ENCODE measurements at regions not wholly inside any gene's neighbourhood (a gene's known extent, or its start where the extent isn't known, plus 50 kb on each side); places are given as distances from the start of the nearest gene placed in this dataset.

DNA sequence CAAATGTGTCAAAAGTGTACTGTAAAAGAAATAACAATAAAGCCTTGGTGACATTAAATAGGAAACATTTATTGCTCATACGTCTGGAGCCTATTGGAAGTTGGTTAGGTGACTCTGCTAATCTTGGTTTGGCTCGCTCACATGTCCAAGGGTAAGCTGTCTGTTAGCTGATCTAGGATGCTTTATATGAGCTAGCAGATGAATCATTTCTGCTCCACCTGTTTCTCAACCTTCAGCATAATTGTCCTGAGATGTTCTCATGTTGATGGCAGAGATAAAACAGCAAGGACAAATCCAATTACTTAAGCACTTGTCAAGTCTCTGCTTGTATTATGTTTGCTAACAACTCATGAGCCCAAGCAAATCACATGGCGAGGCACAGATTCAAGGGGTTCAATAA lies 56.0 kb upstream of the CD53 start:
- Histone ChIP-seq H3K4me3 (ENCODE audit: low read length) (no peak overlapping the region), H3K9me3 (ENCODE audit: control insufficient read depth, low read length) (no peaks in the 10 kb centered on the region), H3K9ac (ENCODE audit: extremely low read depth, low read length, poor library complexity, severe bottlenecking) (no peak overlapping the region), H3K27me3 (ENCODE audit: control insufficient read depth, insufficient read depth, low read length, poor library complexity, severe bottlenecking) (peaks cover 46% of the 10 kb centered on the region), H3K4me1 (ENCODE audit: control insufficient read depth, insufficient read depth, low read length) (no peaks in the 10 kb centered on the region), H3K36me3 (ENCODE audit: control insufficient read depth, insufficient read depth, low read length) (no peaks in the 10 kb centered on the region), H3K27ac (ENCODE audit: low read depth, low read length) (no peak overlapping the region)
- 81 to 83% methylated on average over 3 of the region's 3 CpGs for WGBS, 2 experiments (ENCODE audit: insufficient coverage in 1 of 2, insufficient read length in 1 of 2)
- DNase-seq: no peak
- H3K27me3 Mint-ChIP-seq (ENCODE audit: insufficient read depth): peaks cover 41% of the 10 kb centered on the region
- no peaks in the 10 kb centered on the region for H3K36me3 Mint-ChIP-seq (ENCODE audit: low read depth)
- H3K4me3 Mint-ChIP-seq: no peak overlapping the region
- no peak overlapping the region for H3K27ac Mint-ChIP-seq
- H3K9me3 Mint-ChIP-seq: no peaks in the 10 kb centered on the region
- TF ChIP-seq, protein P1, sequence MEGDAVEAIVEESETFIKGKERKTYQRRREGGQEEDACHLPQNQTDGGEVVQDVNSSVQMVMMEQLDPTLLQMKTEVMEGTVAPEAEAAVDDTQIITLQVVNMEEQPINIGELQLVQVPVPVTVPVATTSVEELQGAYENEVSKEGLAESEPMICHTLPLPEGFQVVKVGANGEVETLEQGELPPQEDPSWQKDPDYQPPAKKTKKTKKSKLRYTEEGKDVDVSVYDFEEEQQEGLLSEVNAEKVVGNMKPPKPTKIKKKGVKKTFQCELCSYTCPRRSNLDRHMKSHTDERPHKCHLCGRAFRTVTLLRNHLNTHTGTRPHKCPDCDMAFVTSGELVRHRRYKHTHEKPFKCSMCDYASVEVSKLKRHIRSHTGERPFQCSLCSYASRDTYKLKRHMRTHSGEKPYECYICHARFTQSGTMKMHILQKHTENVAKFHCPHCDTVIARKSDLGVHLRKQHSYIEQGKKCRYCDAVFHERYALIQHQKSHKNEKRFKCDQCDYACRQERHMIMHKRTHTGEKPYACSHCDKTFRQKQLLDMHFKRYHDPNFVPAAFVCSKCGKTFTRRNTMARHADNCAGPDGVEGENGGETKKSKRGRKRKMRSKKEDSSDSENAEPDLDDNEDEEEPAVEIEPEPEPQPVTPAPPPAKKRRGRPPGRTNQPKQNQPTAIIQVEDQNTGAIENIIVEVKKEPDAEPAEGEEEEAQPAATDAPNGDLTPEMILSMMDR (conservative IDR thresholded peaks at IDR 0.05): no peak
- H3K4me1 Mint-ChIP-seq: no peaks in the 10 kb centered on the region

DNA sequence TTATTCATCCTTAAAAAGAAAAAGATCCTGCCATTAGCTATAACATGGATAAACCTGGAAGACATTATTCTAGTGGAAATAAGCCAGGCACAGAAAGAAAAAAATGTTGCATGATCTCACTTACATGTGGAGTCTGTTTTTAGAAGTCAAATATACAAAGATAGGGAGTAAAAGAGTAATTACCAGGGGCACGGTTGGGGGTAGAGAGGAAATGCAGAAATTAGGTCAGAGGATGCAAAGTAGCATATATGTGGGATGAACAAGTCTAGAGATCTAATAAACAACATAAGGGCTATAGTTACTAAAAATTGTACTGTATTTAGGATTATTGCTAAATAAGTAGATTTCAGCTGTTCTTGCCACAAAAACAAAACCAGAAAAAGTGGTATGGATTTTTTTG lies 61.4 kb upstream of the CD53 start:
- H3K4me3 Mint-ChIP-seq: no peak overlapping the region
- H3K4me1 Mint-ChIP-seq: no peaks in the 10 kb centered on the region
- no peak overlapping the region for H3K4me3 ChIP-seq (ENCODE audit: low read length)
- peaks cover 36% of the 10 kb centered on the region for H3K27me3 ChIP-seq (ENCODE audit: control insufficient read depth, insufficient read depth, low read length, poor library complexity, severe bottlenecking)
- H3K36me3 ChIP-seq (ENCODE audit: control insufficient read depth, insufficient read depth, low read length): no peaks in the 10 kb centered on the region
- H3K9me3 ChIP-seq (ENCODE audit: control insufficient read depth, low read length): no peaks in the 10 kb centered on the region
- TF ChIP-seq, protein P1 (conservative IDR thresholded peaks at IDR 0.05): no peak
- H3K27ac ChIP-seq (ENCODE audit: low read depth, low read length): no peak overlapping the region
- peaks cover 24% of the 10 kb centered on the region for H3K27me3 Mint-ChIP-seq (ENCODE audit: insufficient read depth)
- H3K4me1 ChIP-seq (ENCODE audit: control insufficient read depth, insufficient read depth, low read length): no peaks in the 10 kb centered on the region
- H3K9ac ChIP-seq (ENCODE audit: extremely low read depth, low read length, poor library complexity, severe bottlenecking): no peak overlapping the region
- DNase-seq: no peak
- H3K27ac Mint-ChIP-seq: no peak overlapping the region
- 43 to 74% methylated on average over 1 of the region's 1 CpG for WGBS, 2 experiments (ENCODE audit: insufficient coverage in 1 of 2, insufficient read length in 1 of 2)
- H3K36me3 Mint-ChIP-seq (ENCODE audit: low read depth): no peaks in the 10 kb centered on the region
- peaks cover 3% of the 10 kb centered on the region for H3K9me3 Mint-ChIP-seq

DNA sequence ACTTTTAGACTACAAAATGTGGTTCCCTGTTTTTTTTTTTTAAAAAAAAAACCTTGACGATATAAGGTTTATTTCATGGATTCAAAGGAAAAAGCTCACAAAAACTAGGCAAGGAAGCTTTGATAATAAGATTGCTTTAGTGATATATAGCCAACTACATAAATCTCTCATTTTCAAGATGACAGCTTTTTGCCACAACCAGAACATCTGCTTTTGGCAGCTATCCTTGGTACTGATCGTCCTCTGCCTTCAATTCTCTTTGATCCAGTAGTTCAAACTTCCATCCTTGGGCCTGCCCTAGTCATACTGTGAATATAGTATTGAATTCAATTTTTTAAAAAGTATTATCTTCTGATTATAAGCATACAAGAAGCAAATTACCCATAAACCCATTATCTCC lies 72.9 kb upstream of the CD53 start:
- 77% methylated on average over 2 of the region's 2 CpGs; no CpG with 5 or more reads in 1 of the 2 experiments for WGBS, 2 experiments (ENCODE audit: insufficient coverage in 1 of 2, insufficient read length in 1 of 2)
- H3K4me3 Mint-ChIP-seq: no peak overlapping the region
- TF ChIP-seq, protein P1 (conservative IDR thresholded peaks at IDR 0.05): no peak

More for the DNA sequence above, 72.9 kb upstream of the CD53 start:
- H3K36me3 Mint-ChIP-seq (ENCODE audit: low read depth): no peaks in the 10 kb centered on the region
- DNase-seq: no peak
- H3K4me3 ChIP-seq (ENCODE audit: low read length): no peak overlapping the region
- H3K27ac ChIP-seq (ENCODE audit: low read depth, low read length): no peak overlapping the region
- peaks cover 19% of the 10 kb centered on the region for H3K27me3 ChIP-seq (ENCODE audit: control insufficient read depth, insufficient read depth, low read length, poor library complexity, severe bottlenecking)
- H3K9me3 ChIP-seq (ENCODE audit: control insufficient read depth, low read length): no peaks in the 10 kb centered on the region
- no peak overlapping the region for H3K27ac Mint-ChIP-seq
- no peaks in the 10 kb centered on the region for H3K4me1 Mint-ChIP-seq
- no peak overlapping the region for H3K9ac ChIP-seq (ENCODE audit: extremely low read depth, low read length, poor library complexity, severe bottlenecking)
- H3K27me3 Mint-ChIP-seq (ENCODE audit: insufficient read depth): peaks cover 3% of the 10 kb centered on the region
- H3K9me3 Mint-ChIP-seq: no peaks in the 10 kb centered on the region
- H3K4me1 ChIP-seq (ENCODE audit: control insufficient read depth, insufficient read depth, low read length): no peaks in the 10 kb centered on the region
- H3K36me3 ChIP-seq (ENCODE audit: control insufficient read depth, insufficient read depth, low read length): no peaks in the 10 kb centered on the region
